B cell (primary cell): ENCODE measurements at regions not wholly inside any gene's neighbourhood (a gene's known extent, or its start where the extent isn't known, plus 50 kb on each side); places are given as distances from the start of the nearest gene placed in this dataset.
A peak's percentile ranks its signal among the peaks of the same experiment; 100 is the strongest.

Experiments used
- ATAC-seq: fragments of 200-7000 bp; cut with Tn5 transposase; one replicate; pipeline ENCODE4 v1.10.0; 2021; ENCODE audit warnings: low read depth, mild to moderate bottlenecking, moderate number of reproducible peaks, moderate library complexity
- CTCF ChIA-PET: fragments of 350-600 bp; sonication (Branson Sonifier 250); formaldehyde crosslinking; loops from one replicate; lab custom pipeline; 2021; ENCODE audit warnings: antibody characterized with exemption, inconsistent platforms; lab: Charles Lee
- POLR2A ChIA-PET: fragments of 350-600 bp; sonication (Branson Sonifier 250); formaldehyde crosslinking; loops from one replicate; lab custom pipeline; 2021; ENCODE audit warnings: antibody characterized with exemption; lab: Charles Lee
- DNase-seq: peaks from one replicate; pipeline ENCODE4 v3.0.0; 2013
- H2AFZ ChIP-seq: 2 replicates; pipeline ENCODE4 v1.6.1; 2012; ENCODE audit warnings: mild to moderate bottlenecking, low read depth, low read length; ENCODE audit not compliant: insufficient read depth, poor library complexity, severe bottlenecking
- H3K27ac ChIP-seq, 2 donors: 1 replicate in 1 of 2; 2 replicates in 1 of 2; pipeline ENCODE4 v1.5.1; 2012 to 2013; ENCODE audit warnings: low read length in 2 of 2, mild to moderate bottlenecking in 2 of 2, moderate library complexity in 1 of 2
- H3K27me3 ChIP-seq, 4 experiments: fragments of 200-600 bp in 1 of 4; sonication (generic) in 1 of 4; replicated peaks in 1 of 4; 1 replicate in 2 of 4; 2 replicates in 2 of 4; pipeline versions ENCODE4 v1.6.1 to v1.7.0; 2013 to 2016; ENCODE audit warnings: low read length in 3 of 4, mild to moderate bottlenecking in 2 of 4, mixed read lengths in 1 of 4, moderate library complexity in 1 of 4; ENCODE audit not compliant: insufficient read depth in 4 of 4, control insufficient read depth in 3 of 4; ENCODE audit errors: control extremely low read depth in 1 of 4
- H3K36me3 ChIP-seq, 2 experiments: replicated peaks in 1 of 2; 1 replicate in 1 of 2; 2 replicates in 1 of 2; pipeline versions ENCODE4 v1.6.1 to v1.7.1; 2013; ENCODE audit warnings: low read length in 1 of 2; ENCODE audit not compliant: insufficient read depth in 2 of 2, control insufficient read depth in 1 of 2; ENCODE audit errors: control extremely low read depth in 1 of 2, extremely low read depth in 1 of 2
- H3K4me1 ChIP-seq, 2 donors: fragments of 200-600 bp in 1 of 2; sonication (generic) in 1 of 2; 1 replicate in 1 of 2; 2 replicates in 1 of 2; pipeline versions ENCODE4 v1.5.1 to v1.6.1; 2013 to 2017; ENCODE audit warnings: low read length in 2 of 2; ENCODE audit not compliant: control insufficient read depth in 2 of 2, insufficient read depth in 2 of 2
- H3K4me2 ChIP-seq: replicated peaks from 2 replicates; pipeline ENCODE3; 2012; ENCODE audit warnings: mild to moderate bottlenecking, low read depth, low read length; ENCODE audit not compliant: poor library complexity, severe bottlenecking
- H3K4me3 ChIP-seq, 5 experiments: fragments of 200-600 bp in 1 of 5; sonication (generic) in 1 of 5; 1 replicate in 3 of 5; 2 replicates in 2 of 5; pipeline versions ENCODE4 v1.5.1 to v1.7.0; 2011 to 2016; ENCODE audit warnings: low read length in 4 of 5, mild to moderate bottlenecking in 4 of 5, low read depth in 2 of 5, control low read depth in 1 of 5, moderate library complexity in 1 of 5; ENCODE audit not compliant: insufficient read depth in 1 of 5; ENCODE audit errors: control extremely low read depth in 1 of 5, extremely low read depth in 1 of 5
- H3K79me2 ChIP-seq: fragments of 200-600 bp; sonication (generic); one replicate; pipeline ENCODE4 v1.6.0; 2016; ENCODE audit warnings: low read length; ENCODE audit not compliant: control insufficient read depth, insufficient read depth
- H3K9ac ChIP-seq: fragments of 200-600 bp; sonication (generic); 2 replicates; pipeline ENCODE4 v1.6.1; 2017; ENCODE audit warnings: mild to moderate bottlenecking, low read length, moderate library complexity
- H3K9me3 ChIP-seq, 3 donors: one replicate each; pipeline versions ENCODE4 v1.6.1 to v1.7.1; 2013; ENCODE audit warnings: low read length in 2 of 3; ENCODE audit not compliant: control insufficient read depth in 2 of 3, insufficient read depth in 1 of 3; ENCODE audit errors: control extremely low read depth in 1 of 3
- H4K20me1 ChIP-seq: 2 replicates; pipeline ENCODE4 v1.6.0; 2012; ENCODE audit warnings: mild to moderate bottlenecking, low read length; ENCODE audit not compliant: insufficient read depth, control insufficient read depth, poor library complexity, severe bottlenecking
- H3K27ac Mint-ChIP-seq: one replicate; pipeline ENCODE4 v1.8.0; 2021; ENCODE audit warnings: mixed read lengths
- H3K27me3 Mint-ChIP-seq: one replicate; pipeline ENCODE4 v1.8.0; 2021; ENCODE audit warnings: mixed read lengths
- H3K4me1 Mint-ChIP-seq: one replicate; pipeline ENCODE4 v1.8.0; 2021; ENCODE audit warnings: mixed read lengths
- H3K4me3 Mint-ChIP-seq: one replicate; pipeline ENCODE4 v1.8.0; 2021; ENCODE audit warnings: mixed read lengths
- H3K9me3 Mint-ChIP-seq: one replicate; pipeline ENCODE4 v1.8.0; 2022; ENCODE audit warnings: mixed read lengths; ENCODE audit not compliant: insufficient read depth
- EZH2 ChIP-seq: IDR thresholded peaks from 2 replicates; pipeline ENCODE4 v1.6.1; 2012; ENCODE audit warnings: borderline replicate concordance, low read depth, mild to moderate bottlenecking, moderate library complexity, low read length; ENCODE audit not compliant: insufficient read depth, poor library complexity, severe bottlenecking
- WGBS: methylation state at CpG from one replicate; pipeline ENCODE4 v1.1.5; 2013; ENCODE audit warnings: missing lambda C conversion rate; ENCODE audit not compliant: insufficient coverage; 5-methylcytosine and 5-hydroxymethylcytosine counted together
- intact Hi-C: fragments of 100-400 bp; cut with micrococcal nuclease; formaldehyde crosslinking; loops from one replicate; pipeline ENCODE4 v1.10.0; 2022
- TF ChIP-seq, protein P1 (sequence below): fragments of 200-600 bp; IDR thresholded peaks from one replicate; pipeline ENCODE4 v1.8.0; 2022; ENCODE audit warnings: antibody characterized with exemption, mild to moderate bottlenecking

DNA sequence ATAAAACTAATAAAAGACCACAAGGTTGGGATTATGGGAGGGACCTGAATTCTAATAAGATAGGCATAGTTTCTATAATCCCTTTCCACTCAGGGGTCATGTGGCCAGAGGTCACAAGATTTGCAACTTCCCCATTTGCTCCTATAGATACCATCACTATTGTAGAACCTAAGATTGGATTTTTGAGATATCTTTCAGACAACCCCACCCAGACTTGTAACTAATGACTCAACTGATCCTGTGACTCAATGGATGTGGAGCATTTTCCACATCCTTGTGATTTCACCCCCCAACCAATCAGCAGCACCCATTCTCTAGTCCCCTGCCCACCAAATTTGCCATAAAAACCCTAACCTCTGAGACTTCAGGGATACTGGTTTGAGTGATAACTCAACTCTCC is 51.9 kb upstream of the PIK3AP1 start:
- Mint-ChIP-seq H3K4me1 (peaks cover 5% of the 10 kb centered on the region), H3K4me3 (no peak overlapping the region), H3K9me3 (peaks cover 6% of the 10 kb centered on the region), H3K27ac (peak overlapping the region; percentile 65), H3K27me3 (no peaks in the 10 kb centered on the region)
- Histone ChIP-seq H3K4me3 (no peak overlapping the region), H3K79me2 (peaks cover 63% of the 10 kb centered on the region), H3K4me1 (peaks cover 0 to 3% of the 10 kb centered on the region in 2 donors), H2AFZ (no peak overlapping the region), H3K4me2 (no peak overlapping the region), H3K27me3 (no peaks in the 10 kb centered on the region), H3K9me3 (peaks cover 4 to 6% (median 6%) of the 10 kb centered on the region in 3 donors), H3K9ac (no peak overlapping the region), H3K36me3 (no peaks in the 10 kb centered on the region), H4K20me1 (no peaks in the 10 kb centered on the region), H3K27ac (no peak overlapping the region)
- ATAC-seq, result no peak
- TF ChIP-seq, protein P1, sequence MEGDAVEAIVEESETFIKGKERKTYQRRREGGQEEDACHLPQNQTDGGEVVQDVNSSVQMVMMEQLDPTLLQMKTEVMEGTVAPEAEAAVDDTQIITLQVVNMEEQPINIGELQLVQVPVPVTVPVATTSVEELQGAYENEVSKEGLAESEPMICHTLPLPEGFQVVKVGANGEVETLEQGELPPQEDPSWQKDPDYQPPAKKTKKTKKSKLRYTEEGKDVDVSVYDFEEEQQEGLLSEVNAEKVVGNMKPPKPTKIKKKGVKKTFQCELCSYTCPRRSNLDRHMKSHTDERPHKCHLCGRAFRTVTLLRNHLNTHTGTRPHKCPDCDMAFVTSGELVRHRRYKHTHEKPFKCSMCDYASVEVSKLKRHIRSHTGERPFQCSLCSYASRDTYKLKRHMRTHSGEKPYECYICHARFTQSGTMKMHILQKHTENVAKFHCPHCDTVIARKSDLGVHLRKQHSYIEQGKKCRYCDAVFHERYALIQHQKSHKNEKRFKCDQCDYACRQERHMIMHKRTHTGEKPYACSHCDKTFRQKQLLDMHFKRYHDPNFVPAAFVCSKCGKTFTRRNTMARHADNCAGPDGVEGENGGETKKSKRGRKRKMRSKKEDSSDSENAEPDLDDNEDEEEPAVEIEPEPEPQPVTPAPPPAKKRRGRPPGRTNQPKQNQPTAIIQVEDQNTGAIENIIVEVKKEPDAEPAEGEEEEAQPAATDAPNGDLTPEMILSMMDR, result no peak
- TF ChIP-seq EZH2, result no peak
- ChIA-PET POLR2A (no interaction called here), CTCF (interaction anchor here (1.5 kb wide), 1 partner anchor 12 kb away, joined by 3 read pairs; no protein-coding TSS in a partner anchor)
- intact Hi-C loops, result no loop called here
- no peak for DNase-seq

DNA sequence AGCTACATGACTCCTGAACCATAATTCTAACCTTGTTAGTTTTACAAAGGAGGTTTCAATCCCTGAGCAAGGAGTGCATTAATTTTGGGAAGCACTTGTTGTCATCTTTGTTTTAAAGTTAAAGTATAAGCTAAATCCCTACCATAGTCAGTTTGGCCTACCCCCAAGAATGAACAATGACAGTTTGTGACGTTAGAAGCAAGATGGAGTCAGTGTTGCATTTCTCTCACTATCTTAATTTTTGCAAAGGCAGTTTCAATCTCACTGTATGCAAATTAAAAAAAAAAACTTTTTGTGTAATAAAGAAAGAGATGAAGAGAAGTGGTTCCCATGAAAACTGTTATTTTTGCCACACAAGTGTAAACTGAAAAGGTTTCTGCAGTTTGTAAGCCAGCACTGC is 50.7 kb upstream of the PIK3AP1 start:
- Histone ChIP-seq H3K79me2 (peaks cover 68% of the 10 kb centered on the region), H2AFZ (no peak overlapping the region), H3K27me3 (no peaks in the 10 kb centered on the region), H3K4me2 (no peak overlapping the region), H3K9me3 (peaks cover 4 to 6% (median 6%) of the 10 kb centered on the region in 3 donors), H3K4me3 (no peak overlapping the region), H4K20me1 (no peaks in the 10 kb centered on the region), H3K4me1 (peaks cover 7 to 10% of the 10 kb centered on the region in 2 donors), H3K36me3 (no peaks in the 10 kb centered on the region), H3K27ac (no peak overlapping the region), H3K9ac (no peak overlapping the region)
- H3K9me3 Mint-ChIP-seq, result peaks cover 6% of the 10 kb centered on the region
- CTCF ChIA-PET, result interaction anchor here (0.8 to 2.0 kb wide), 6 partner anchors 11 to 131 kb away, joined by 3 to 7 read pairs (median 4); no protein-coding TSS in a partner anchor
- POLR2A ChIA-PET, result interaction anchor here (0.7 kb wide), 1 partner anchor 57 kb away, joined by 4 read pairs; no protein-coding TSS in a partner anchor
- intact Hi-C loops, result no loop called here
- ATAC-seq (no peak), DNase-seq (no peak)
- H3K27ac Mint-ChIP-seq, result no peak overlapping the region
- no peak overlapping the region for H3K4me3 Mint-ChIP-seq
- no peak for TF ChIP-seq EZH2
- TF ChIP-seq, protein P1, result no peak
- H3K4me1 Mint-ChIP-seq, result peaks cover 7% of the 10 kb centered on the region
- WGBS, result no CpG with 5 or more reads among the region's 1 CpG
- no peaks in the 10 kb centered on the region for H3K27me3 Mint-ChIP-seq
